ENCODE measurements at regions not wholly inside any gene's neighbourhood (a gene's known extent, or its start where the extent isn't known, plus 50 kb on each side); places are given as distances from the start of the nearest gene placed in this dataset.
A peak's percentile ranks its signal among the peaks of the same experiment; 100 is the strongest.

- no peak for DNase-seq (ENCODE audit: low read depth, low spot score)
Observed at GRCh38 chr6:106772270-106773142, 143.1 kb downstream of the QRSL1 start.

- no peak for DNase-seq (ENCODE audit: low read depth, low spot score)
Observed at GRCh38 chr6:106771822-106772221, 142.4 kb downstream of the QRSL1 start.

- no peak for DNase-seq (ENCODE audit: low read depth, low spot score)
Observed at GRCh38 chr6:106770663-106771062, 141.3 kb downstream of the QRSL1 start.

GRCh38 chr6:106770081-106770480 is 140.7 kb downstream of the QRSL1 start:
- no peak for DNase-seq (ENCODE audit: low read depth, low spot score)

GRCh38 chr6:106767271-106767670 is 137.9 kb downstream of the QRSL1 start:
- DNase-seq (ENCODE audit: low read depth, low spot score) = no peak

- DNase-seq (ENCODE audit: low read depth, low spot score) = no peak
Observed at GRCh38 chr6:106766201-106766600, 136.8 kb downstream of the QRSL1 start.

GRCh38 chr6:106765496-106765895 is 136.1 kb downstream of the QRSL1 start:
- DNase-seq (ENCODE audit: low read depth, low spot score) = no peak

- DNase-seq (ENCODE audit: low read depth, low spot score) = no peak
Observed at GRCh38 chr6:106764353-106764980, 135.1 kb downstream of the QRSL1 start.

GRCh38 chr6:106763361-106763760 is 134.0 kb downstream of the QRSL1 start:
- no peak for DNase-seq (ENCODE audit: low read depth, low spot score)

GRCh38 chr6:106761160-106761559 is 131.8 kb downstream of the QRSL1 start:
- DNase-seq (ENCODE audit: low read depth, low spot score) = no peak

- DNase-seq (ENCODE audit: low read depth, low spot score) = no peak
Observed at GRCh38 chr6:106759112-106759511, 129.7 kb downstream of the QRSL1 start.

GRCh38 chr6:106757722-106758467 is 128.5 kb downstream of the QRSL1 start:
- DNase-seq (ENCODE audit: low read depth, low spot score) = no peak

- no peak for DNase-seq (ENCODE audit: low read depth, low spot score)
Observed at GRCh38 chr6:106757267-106757666, 127.9 kb downstream of the QRSL1 start.

- DNase-seq (ENCODE audit: low read depth, low spot score) = no peak
Observed at GRCh38 chr6:106754215-106754614, 124.8 kb downstream of the QRSL1 start.

GRCh38 chr6:106752641-106753040 is 123.3 kb downstream of the QRSL1 start:
- no peak for DNase-seq (ENCODE audit: low read depth, low spot score)

GRCh38 chr6:106751501-106752252 is 122.3 kb downstream of the QRSL1 start:
- DNase-seq (ENCODE audit: low read depth, low spot score) = no peak

GRCh38 chr6:106750946-106751345 is 121.6 kb downstream of the QRSL1 start:
- no peak for DNase-seq (ENCODE audit: low read depth, low spot score)

- no peak for DNase-seq (ENCODE audit: low read depth, low spot score)
Observed at GRCh38 chr6:106750142-106750918, 121.0 kb downstream of the QRSL1 start.

- DNase-seq (ENCODE audit: low read depth, low spot score) = no peak
Observed at GRCh38 chr6:106749609-106750008, 120.2 kb downstream of the QRSL1 start.

- DNase-seq (ENCODE audit: low read depth, low spot score) = peak; percentile 69
Observed at GRCh38 chr6:106748547-106749207, 119.3 kb downstream of the QRSL1 start.
